KG1 (cell line): ENCODE measurements at regions not wholly inside any gene's neighbourhood (a gene's known extent, or its start where the extent isn't known, plus 50 kb on each side); places are given as distances from the start of the nearest gene placed in this dataset.

Source experiments
- DNase-seq: peaks from one replicate; lab custom pipeline; 2025; lab: John Stamatoyannopoulos, UW

GRCh38 chr10:43958071-43958432 lies 309.4 kb upstream of the ZNF32 start:
- no peak for DNase-seq

GRCh38 chr10:43957267-43958070 lies 308.8 kb upstream of the ZNF32 start:
- no peak for DNase-seq

- no peak for DNase-seq
Measured at GRCh38 chr10:43955978-43956377, 307.3 kb upstream of the ZNF32 start.

GRCh38 chr10:43955002-43955596 lies 306.4 kb upstream of the ZNF32 start:
- no peak for DNase-seq

- no peak for DNase-seq
Measured at GRCh38 chr10:43953672-43954071, 305.0 kb upstream of the ZNF32 start.

- DNase-seq, result no peak
Measured at GRCh38 chr10:43952760-43953159, 304.1 kb upstream of the ZNF32 start.

GRCh38 chr10:43949351-43949750 lies 300.7 kb upstream of the ZNF32 start:
- DNase-seq, result no peak

- no peak for DNase-seq
Measured at GRCh38 chr10:43946445-43946844, 297.8 kb upstream of the ZNF32 start.

- DNase-seq, result no peak
Measured at GRCh38 chr10:43945908-43946307, 297.2 kb upstream of the ZNF32 start.

- no peak for DNase-seq
Measured at GRCh38 chr10:43945094-43945730, 296.5 kb upstream of the ZNF32 start.

- DNase-seq, result no peak
Measured at GRCh38 chr10:43944381-43945093, 295.9 kb upstream of the ZNF32 start.

GRCh38 chr10:43943818-43944360 lies 295.2 kb upstream of the ZNF32 start:
- DNase-seq, result no peak

- DNase-seq, result no peak
Measured at GRCh38 chr10:43943119-43943817, 294.6 kb upstream of the ZNF32 start.

- no peak for DNase-seq
Measured at GRCh38 chr10:43942096-43942850, 293.6 kb upstream of the ZNF32 start.

- no peak for DNase-seq
Measured at GRCh38 chr10:43940898-43941837, 292.5 kb upstream of the ZNF32 start.

- no peak for DNase-seq
Measured at GRCh38 chr10:43939939-43940820, 291.5 kb upstream of the ZNF32 start.

GRCh38 chr10:43939389-43939938 lies 290.8 kb upstream of the ZNF32 start:
- no peak for DNase-seq

- no peak for DNase-seq
Measured at GRCh38 chr10:43938810-43939209, 290.1 kb upstream of the ZNF32 start.
